ENCODE measurements at regions not wholly inside any gene's neighbourhood (a gene's known extent, or its start where the extent isn't known, plus 50 kb on each side); places are given as distances from the start of the nearest gene placed in this dataset.

DNA sequence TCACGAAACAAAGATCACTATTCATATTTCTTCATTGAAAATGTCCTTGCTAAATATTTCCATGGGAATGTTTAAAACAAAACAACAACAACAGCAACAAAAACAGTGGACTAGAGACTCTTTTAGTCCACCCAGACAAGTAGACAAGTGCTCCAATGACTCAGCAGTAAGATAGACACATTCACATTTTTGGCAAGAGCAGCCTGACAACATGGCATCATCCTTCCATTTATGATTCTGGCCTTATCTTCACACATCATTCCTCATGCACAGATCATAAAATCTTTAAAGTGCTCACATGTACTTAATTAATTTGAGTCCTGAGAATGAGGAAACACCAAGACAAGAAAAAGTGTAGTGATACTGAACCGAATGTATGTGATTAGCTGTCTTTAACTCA lies 132.6 kb upstream of the PDE4D start:
- Histone ChIP-seq H3K4me2 (ENCODE audit: low read depth, low read length) (no peak overlapping the region), H3K18ac (ENCODE audit: low read depth, low read length) (no peak overlapping the region), H3K9ac (ENCODE audit: low read depth, low read length) (no peak overlapping the region), H2BK20ac (ENCODE audit: low read depth, low read length) (no peak overlapping the region), H4K91ac (ENCODE audit: insufficient read depth, low read depth, low read length) (no peak overlapping the region), H4K8ac (ENCODE audit: low read depth in 2 of 2, low read length in 2 of 2) (no peak overlapping the region), H2BK15ac (ENCODE audit: low read depth, low read length) (no peak overlapping the region), H2AK9ac (replicated peaks; ENCODE audit: low read depth, low read length, poor library complexity) (no peak overlapping the region), H4K5ac (ENCODE audit: low read depth, low read length) (no peak overlapping the region), H2BK120ac (ENCODE audit: low read depth, low read length) (no peak overlapping the region), H4K20me1 (ENCODE audit: insufficient read depth, low read length) (no peaks in the 10 kb centered on the region), H3K36me3 (ENCODE audit: control insufficient read depth, insufficient read depth, low read length) (no peaks in the 10 kb centered on the region), H3K79me1 (ENCODE audit: low read depth in 1 of 2, low read length in 2 of 2) (no peaks in the 10 kb centered on the region), H2AK5ac (ENCODE audit: low read depth, low read length) (no peak overlapping the region), H3K9me1 (ENCODE audit: insufficient read depth, low read length) (no peaks in the 10 kb centered on the region), H2BK5ac (ENCODE audit: low read depth, low read length, poor library complexity, severe bottlenecking) (no peak overlapping the region), H3K56ac (ENCODE audit: extremely low read depth, insufficient read depth, low read length) (no peak overlapping the region), H2AFZ (replicated peaks; ENCODE audit: low read length, poor library complexity) (no peak overlapping the region), H3K4ac (ENCODE audit: low read depth, low read length) (no peak overlapping the region), H3K14ac (replicated peaks; ENCODE audit: low read depth, low read length) (no peak overlapping the region), H3K9me3 (ENCODE audit: control insufficient read depth, insufficient read depth, low read length) (no peaks in the 10 kb centered on the region), H3K27ac (ENCODE audit: insufficient read depth, low read length) (no peak overlapping the region), H3K27me3 (ENCODE audit: control insufficient read depth, insufficient read depth, low read length) (no peaks in the 10 kb centered on the region), H3K4me3 (ENCODE audit: insufficient read depth, low read depth, low read length) (no peak overlapping the region), H3K4me1 (ENCODE audit: control insufficient read depth, insufficient read depth, low read length) (no peaks in the 10 kb centered on the region), H3K23ac (ENCODE audit: low read depth, low read length) (no peak overlapping the region)
- DNase-seq (peak; percentile 0), ATAC-seq (ENCODE audit: low read depth) (no peak)
- WGBS, 2 experiments (ENCODE audit: extremely low coverage in 2 of 2, insufficient read length in 1 of 2) = no CpG with 5 or more reads among the region's 2 CpGs
- CTCF ChIA-PET = no interaction called here
- intact Hi-C loops (cut with micrococcal nuclease) = no loop called here
- in situ Hi-C loops (cut with MboI; ENCODE audit: low sequenced_read_pairs) = no loop called here
- BruUV-seq (replicated peaks) = no TSS peak
- TF ChIP-seq NFE2L2 (IDR thresholded peaks at IDR 0.05; ENCODE audit: low read depth, low read length) (peak; percentile 53), BHLHE40 (IDR thresholded peaks at IDR 0.05; ENCODE audit: low read depth, low read length) (no peak), SMC3 (IDR thresholded peaks at IDR 0.05; ENCODE audit: low read depth, low read length) (no peak), MAZ (IDR thresholded peaks at IDR 0.05; ENCODE audit: borderline replicate concordance, low read depth, low read length) (no peak), MAFK (IDR thresholded peaks at IDR 0.05; ENCODE audit: low read depth, low read length) (no peak), CEBPB (IDR thresholded peaks at IDR 0.05; ENCODE audit: low read depth, low read length) (no peak), RFX5 (IDR thresholded peaks at IDR 0.05; ENCODE audit: low read depth, low read length) (no peak)
- TF ChIP-seq, protein P1, sequence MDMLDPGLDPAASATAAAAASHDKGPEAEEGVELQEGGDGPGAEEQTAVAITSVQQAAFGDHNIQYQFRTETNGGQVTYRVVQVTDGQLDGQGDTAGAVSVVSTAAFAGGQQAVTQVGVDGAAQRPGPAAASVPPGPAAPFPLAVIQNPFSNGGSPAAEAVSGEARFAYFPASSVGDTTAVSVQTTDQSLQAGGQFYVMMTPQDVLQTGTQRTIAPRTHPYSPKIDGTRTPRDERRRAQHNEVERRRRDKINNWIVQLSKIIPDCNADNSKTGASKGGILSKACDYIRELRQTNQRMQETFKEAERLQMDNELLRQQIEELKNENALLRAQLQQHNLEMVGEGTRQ (IDR thresholded peaks at IDR 0.05; ENCODE audit: low read depth, low read length) = no peak
- POLR2A ChIA-PET (ENCODE audit: unreplicated experiment) = no interaction called here
- dilution Hi-C loops (cut with HindIII; ENCODE audit: low sequenced_read_pairs, unreplicated experiment) = no loop called here
